GM23338 (cell line): ENCODE measurements at regions not wholly inside any gene's neighbourhood (a gene's known extent, or its start where the extent isn't known, plus 50 kb on each side); places are given as distances from the start of the nearest gene placed in this dataset.

Experiments
- ATAC-seq: fragments of 200-7000 bp; cut with Tn5 transposase; 3 replicates; pipeline ENCODE4 v1.9.1; 2020
- DNase-seq: peaks from one replicate; pipeline ENCODE4 v3.0.0-alpha.2; 2015; ENCODE audit warnings: low spot score
- H2AFZ ChIP-seq: fragments of 200-600 bp; sonication (generic); 2 replicates; pipeline ENCODE4 v1.8.0; 2016; ENCODE audit warnings: antibody characterized with exemption, mild to moderate bottlenecking, moderate library complexity
- H3F3A ChIP-seq: fragments of 200-600 bp; sonication (generic); replicated peaks from 2 replicates; pipeline ENCODE4 v1.8.0; 2017; ENCODE audit warnings: antibody characterized with exemption, mixed run types, low read depth
- H3K27ac ChIP-seq: fragments of 200-600 bp; sonication (generic); 2 replicates; pipeline ENCODE4 v1.6.1; 2016; ENCODE audit warnings: low read depth
- H3K27me3 ChIP-seq: fragments of 200-600 bp; sonication (generic); 2 replicates; pipeline ENCODE4 v1.8.0; 2016; ENCODE audit warnings: mild to moderate bottlenecking, mixed run types, moderate library complexity; ENCODE audit not compliant: insufficient read depth
- H3K36me3 ChIP-seq: fragments of 200-600 bp; sonication (generic); 2 replicates; pipeline ENCODE4 v1.8.0; 2016; ENCODE audit warnings: mild to moderate bottlenecking; ENCODE audit not compliant: insufficient read depth
- H3K4me1 ChIP-seq: fragments of 200-600 bp; sonication (generic); 2 replicates; pipeline ENCODE4 v1.8.0; 2016; ENCODE audit warnings: mild to moderate bottlenecking, moderate library complexity; ENCODE audit not compliant: insufficient read depth
- H3K4me2 ChIP-seq: fragments of 200-600 bp; sonication (generic); 2 replicates; pipeline ENCODE4 v1.7.1; 2017; ENCODE audit warnings: mixed run types
- H3K4me3 ChIP-seq: fragments of 200-600 bp; sonication (generic); 2 replicates; pipeline ENCODE4 v1.6.1; 2016; ENCODE audit warnings: mixed run types
- H3K79me2 ChIP-seq: fragments of 200-600 bp; sonication (generic); replicated peaks from 2 replicates; pipeline ENCODE4 v1.8.0; 2017; ENCODE audit warnings: mild to moderate bottlenecking; ENCODE audit not compliant: insufficient read depth
- H3K9me2 ChIP-seq: fragments of 200-600 bp; sonication (generic); 2 replicates; pipeline ENCODE4 v1.8.0; 2017; ENCODE audit not compliant: insufficient read depth
- H4K20me1 ChIP-seq: fragments of 200-600 bp; sonication (generic); replicated peaks from 2 replicates; pipeline ENCODE4 v1.8.0; 2017; ENCODE audit warnings: mild to moderate bottlenecking; ENCODE audit not compliant: insufficient read depth
- H3K27ac Mint-ChIP-seq: 2 replicates; pipeline ENCODE4 v1.8.0; 2020; ENCODE audit warnings: inconsistent platforms, mild to moderate bottlenecking, moderate library complexity, mixed read lengths
- H3K27me3 Mint-ChIP-seq: 3 replicates; pipeline ENCODE4 v1.8.0; 2022; ENCODE audit warnings: low read depth, mild to moderate bottlenecking, moderate library complexity, mixed read lengths, inconsistent platforms; ENCODE audit not compliant: insufficient read depth, poor library complexity
- H3K36me3 Mint-ChIP-seq: 3 replicates; pipeline ENCODE4 v1.8.0; 2021; ENCODE audit warnings: low read depth, mild to moderate bottlenecking, inconsistent platforms, moderate library complexity, mixed read lengths
- H3K4me1 Mint-ChIP-seq: 3 replicates; pipeline ENCODE4 v1.8.0; 2020; ENCODE audit warnings: mild to moderate bottlenecking, inconsistent platforms, mixed read lengths
- H3K4me3 Mint-ChIP-seq: 3 replicates; pipeline ENCODE4 v1.8.0; 2021; ENCODE audit warnings: moderate library complexity, mild to moderate bottlenecking, inconsistent platforms, mixed read lengths
- H3K9me3 Mint-ChIP-seq: 3 replicates; pipeline ENCODE4 v1.8.0; 2020; ENCODE audit warnings: moderate library complexity, mild to moderate bottlenecking, inconsistent platforms, mixed read lengths
- CREB1 ChIP-seq: fragments of 250-450 bp; sonication (Bioruptor Pico); IDR thresholded peaks from 2 replicates; pipeline ENCODE4 v1.5.0; 2020; ENCODE audit warnings: low read depth, mild to moderate bottlenecking, moderate library complexity
- EZH2 ChIP-seq: fragments of 200-600 bp; sonication (generic); IDR thresholded peaks from one replicate; pipeline ENCODE4 v1.8.0; 2017; ENCODE audit warnings: antibody characterized with exemption, mild to moderate bottlenecking, low read depth; ENCODE audit not compliant: unreplicated experiment
- POLR2AphosphoS5 ChIP-seq: IDR thresholded peaks from 2 replicates; pipeline ENCODE4 v1.6.1; 2016; ENCODE audit warnings: antibody characterized with exemption, low read depth
- ZNF114 ChIP-seq: fragments of 250-450 bp; sonication (Bioruptor Pico); IDR thresholded peaks from 2 replicates; pipeline ENCODE4 v1.5.0; 2020; ENCODE audit warnings: mild to moderate bottlenecking, moderate library complexity
- TF ChIP-seq, protein P1 (sequence below): fragments of 250-450 bp; sonication (Bioruptor Pico); IDR thresholded peaks from 2 replicates; pipeline ENCODE4 v1.5.0; 2020; ENCODE audit warnings: mild to moderate bottlenecking, moderate library complexity
- TF ChIP-seq, protein P2 (sequence below), 2 experiments: fragments of 200-600 bp in 1 of 2; sonication (generic) in 1 of 2; conservative IDR thresholded peaks; 2 replicates each; pipeline versions ENCODE4 v1.5.1 to v1.6.1; 2016 to 2017; ENCODE audit warnings: antibody characterized with exemption in 2 of 2, low read depth in 2 of 2, mild to moderate bottlenecking in 2 of 2, moderate library complexity in 1 of 2

- Histone ChIP-seq H3K4me1 (no peaks in the 10 kb centered on the region), H4K20me1 (no peaks in the 10 kb centered on the region), H3K79me2 (no peaks in the 10 kb centered on the region), H3K4me3 (no peak overlapping the region), H2AFZ (no peak overlapping the region), H3F3A (no peaks in the 10 kb centered on the region), H3K4me2 (no peak overlapping the region), H3K9me2 (no peaks in the 10 kb centered on the region), H3K36me3 (no peaks in the 10 kb centered on the region), H3K27ac (no peak overlapping the region), H3K27me3 (no peaks in the 10 kb centered on the region)
- Mint-ChIP-seq H3K27ac (no peak overlapping the region), H3K27me3 (peaks cover 1% of the 10 kb centered on the region), H3K4me1 (no peaks in the 10 kb centered on the region), H3K9me3 (no peaks in the 10 kb centered on the region), H3K4me3 (no peak overlapping the region), H3K36me3 (no peaks in the 10 kb centered on the region)
- DNase-seq = peak; percentile 77
- peak; percentile 92 for ATAC-seq
- TF ChIP-seq EZH2 (no peak), CREB1 (CRISPR knock-in tag) (no peak), ZNF114 (no peak), POLR2AphosphoS5 (no peak)
- TF ChIP-seq, protein P1, sequence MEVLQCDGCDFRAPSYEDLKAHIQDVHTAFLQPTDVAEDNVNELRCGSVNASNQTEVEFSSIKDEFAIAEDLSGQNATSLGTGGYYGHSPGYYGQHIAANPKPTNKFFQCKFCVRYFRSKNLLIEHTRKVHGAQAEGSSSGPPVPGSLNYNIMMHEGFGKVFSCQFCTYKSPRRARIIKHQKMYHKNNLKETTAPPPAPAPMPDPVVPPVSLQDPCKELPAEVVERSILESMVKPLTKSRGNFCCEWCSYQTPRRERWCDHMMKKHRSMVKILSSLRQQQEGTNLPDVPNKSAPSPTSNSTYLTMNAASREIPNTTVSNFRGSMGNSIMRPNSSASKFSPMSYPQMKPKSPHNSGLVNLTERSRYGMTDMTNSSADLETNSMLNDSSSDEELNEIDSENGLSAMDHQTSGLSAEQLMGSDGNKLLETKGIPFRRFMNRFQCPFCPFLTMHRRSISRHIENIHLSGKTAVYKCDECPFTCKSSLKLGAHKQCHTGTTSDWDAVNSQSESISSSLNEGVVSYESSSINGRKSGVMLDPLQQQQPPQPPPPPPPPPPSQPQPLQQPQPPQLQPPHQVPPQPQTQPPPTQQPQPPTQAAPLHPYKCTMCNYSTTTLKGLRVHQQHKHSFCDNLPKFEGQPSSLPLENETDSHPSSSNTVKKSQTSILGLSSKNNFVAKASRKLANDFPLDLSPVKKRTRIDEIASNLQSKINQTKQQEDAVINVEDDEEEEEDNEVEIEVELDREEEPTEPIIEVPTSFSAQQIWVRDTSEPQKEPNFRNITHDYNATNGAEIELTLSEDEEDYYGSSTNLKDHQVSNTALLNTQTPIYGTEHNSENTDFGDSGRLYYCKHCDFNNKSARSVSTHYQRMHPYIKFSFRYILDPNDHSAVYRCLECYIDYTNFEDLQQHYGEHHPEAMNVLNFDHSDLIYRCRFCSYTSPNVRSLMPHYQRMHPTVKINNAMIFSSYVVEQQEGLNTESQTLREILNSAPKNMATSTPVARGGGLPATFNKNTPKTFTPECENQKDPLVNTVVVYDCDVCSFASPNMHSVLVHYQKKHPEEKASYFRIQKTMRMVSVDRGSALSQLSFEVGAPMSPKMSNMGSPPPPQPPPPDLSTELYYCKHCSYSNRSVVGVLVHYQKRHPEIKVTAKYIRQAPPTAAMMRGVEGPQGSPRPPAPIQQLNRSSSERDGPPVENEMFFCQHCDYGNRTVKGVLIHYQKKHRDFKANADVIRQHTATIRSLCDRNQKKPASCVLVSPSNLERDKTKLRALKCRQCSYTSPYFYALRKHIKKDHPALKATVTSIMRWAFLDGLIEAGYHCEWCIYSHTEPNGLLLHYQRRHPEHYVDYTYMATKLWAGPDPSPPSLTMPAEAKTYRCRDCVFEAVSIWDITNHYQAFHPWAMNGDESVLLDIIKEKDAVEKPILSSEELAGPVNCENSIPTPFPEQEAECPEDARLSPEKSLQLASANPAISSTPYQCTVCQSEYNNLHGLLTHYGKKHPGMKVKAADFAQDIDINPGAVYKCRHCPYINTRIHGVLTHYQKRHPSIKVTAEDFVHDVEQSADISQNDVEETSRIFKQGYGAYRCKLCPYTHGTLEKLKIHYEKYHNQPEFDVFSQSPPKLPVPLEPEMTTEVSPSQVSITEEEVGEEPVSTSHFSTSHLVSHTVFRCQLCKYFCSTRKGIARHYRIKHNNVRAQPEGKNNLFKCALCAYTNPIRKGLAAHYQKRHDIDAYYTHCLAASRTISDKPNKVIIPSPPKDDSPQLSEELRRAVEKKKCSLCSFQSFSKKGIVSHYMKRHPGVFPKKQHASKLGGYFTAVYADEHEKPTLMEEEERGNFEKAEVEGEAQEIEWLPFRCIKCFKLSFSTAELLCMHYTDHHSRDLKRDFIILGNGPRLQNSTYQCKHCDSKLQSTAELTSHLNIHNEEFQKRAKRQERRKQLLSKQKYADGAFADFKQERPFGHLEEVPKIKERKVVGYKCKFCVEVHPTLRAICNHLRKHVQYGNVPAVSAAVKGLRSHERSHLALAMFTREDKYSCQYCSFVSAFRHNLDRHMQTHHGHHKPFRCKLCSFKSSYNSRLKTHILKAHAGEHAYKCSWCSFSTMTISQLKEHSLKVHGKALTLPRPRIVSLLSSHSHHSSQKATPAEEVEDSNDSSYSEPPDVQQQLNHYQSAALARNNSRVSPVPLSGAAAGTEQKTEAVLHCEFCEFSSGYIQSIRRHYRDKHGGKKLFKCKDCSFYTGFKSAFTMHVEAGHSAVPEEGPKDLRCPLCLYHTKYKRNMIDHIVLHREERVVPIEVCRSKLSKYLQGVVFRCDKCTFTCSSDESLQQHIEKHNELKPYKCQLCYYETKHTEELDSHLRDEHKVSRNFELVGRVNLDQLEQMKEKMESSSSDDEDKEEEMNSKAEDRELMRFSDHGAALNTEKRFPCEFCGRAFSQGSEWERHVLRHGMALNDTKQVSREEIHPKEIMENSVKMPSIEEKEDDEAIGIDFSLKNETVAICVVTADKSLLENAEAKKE (CRISPR knock-in tag) = no peak
- TF ChIP-seq, protein P2, sequence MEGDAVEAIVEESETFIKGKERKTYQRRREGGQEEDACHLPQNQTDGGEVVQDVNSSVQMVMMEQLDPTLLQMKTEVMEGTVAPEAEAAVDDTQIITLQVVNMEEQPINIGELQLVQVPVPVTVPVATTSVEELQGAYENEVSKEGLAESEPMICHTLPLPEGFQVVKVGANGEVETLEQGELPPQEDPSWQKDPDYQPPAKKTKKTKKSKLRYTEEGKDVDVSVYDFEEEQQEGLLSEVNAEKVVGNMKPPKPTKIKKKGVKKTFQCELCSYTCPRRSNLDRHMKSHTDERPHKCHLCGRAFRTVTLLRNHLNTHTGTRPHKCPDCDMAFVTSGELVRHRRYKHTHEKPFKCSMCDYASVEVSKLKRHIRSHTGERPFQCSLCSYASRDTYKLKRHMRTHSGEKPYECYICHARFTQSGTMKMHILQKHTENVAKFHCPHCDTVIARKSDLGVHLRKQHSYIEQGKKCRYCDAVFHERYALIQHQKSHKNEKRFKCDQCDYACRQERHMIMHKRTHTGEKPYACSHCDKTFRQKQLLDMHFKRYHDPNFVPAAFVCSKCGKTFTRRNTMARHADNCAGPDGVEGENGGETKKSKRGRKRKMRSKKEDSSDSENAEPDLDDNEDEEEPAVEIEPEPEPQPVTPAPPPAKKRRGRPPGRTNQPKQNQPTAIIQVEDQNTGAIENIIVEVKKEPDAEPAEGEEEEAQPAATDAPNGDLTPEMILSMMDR (conservative IDR thresholded peaks at IDR 0.05; ENCODE audit: low read depth in 2 of 2) = peak; percentile 75 to 81
Observed at GRCh38 chr16:17556276-17557052, 85.7 kb upstream of the XYLT1 start.
